B cell (primary cell): ENCODE measurements at regions not wholly inside any gene's neighbourhood (a gene's known extent, or its start where the extent isn't known, plus 50 kb on each side); places are given as distances from the start of the nearest gene placed in this dataset.

ENCODE experiments used
- ATAC-seq: fragments of 200-7000 bp; cut with Tn5 transposase; one replicate; pipeline ENCODE4 v1.10.0; 2021; ENCODE audit warnings: low read depth, mild to moderate bottlenecking, moderate number of reproducible peaks, moderate library complexity
- CTCF ChIA-PET: fragments of 350-600 bp; sonication (Branson Sonifier 250); formaldehyde crosslinking; loops from one replicate; lab custom pipeline; 2021; ENCODE audit warnings: antibody characterized with exemption, inconsistent platforms; lab: Charles Lee
- POLR2A ChIA-PET: fragments of 350-600 bp; sonication (Branson Sonifier 250); formaldehyde crosslinking; loops from one replicate; lab custom pipeline; 2021; ENCODE audit warnings: antibody characterized with exemption; lab: Charles Lee
- DNase-seq: peaks from one replicate; pipeline ENCODE4 v3.0.0; 2013
- H2AFZ ChIP-seq: 2 replicates; pipeline ENCODE4 v1.6.1; 2012; ENCODE audit warnings: mild to moderate bottlenecking, low read depth, low read length; ENCODE audit not compliant: insufficient read depth, poor library complexity, severe bottlenecking
- H3K27ac ChIP-seq, 2 donors: 1 replicate in 1 of 2; 2 replicates in 1 of 2; pipeline ENCODE4 v1.5.1; 2012 to 2013; ENCODE audit warnings: low read length in 2 of 2, mild to moderate bottlenecking in 2 of 2, moderate library complexity in 1 of 2
- H3K27me3 ChIP-seq, 4 experiments: fragments of 200-600 bp in 1 of 4; sonication (generic) in 1 of 4; replicated peaks in 1 of 4; 1 replicate in 2 of 4; 2 replicates in 2 of 4; pipeline versions ENCODE4 v1.6.1 to v1.7.0; 2013 to 2016; ENCODE audit warnings: low read length in 3 of 4, mild to moderate bottlenecking in 2 of 4, mixed read lengths in 1 of 4, moderate library complexity in 1 of 4; ENCODE audit not compliant: insufficient read depth in 4 of 4, control insufficient read depth in 3 of 4; ENCODE audit errors: control extremely low read depth in 1 of 4
- H3K36me3 ChIP-seq, 2 experiments: replicated peaks in 1 of 2; 1 replicate in 1 of 2; 2 replicates in 1 of 2; pipeline versions ENCODE4 v1.6.1 to v1.7.1; 2013; ENCODE audit warnings: low read length in 1 of 2; ENCODE audit not compliant: insufficient read depth in 2 of 2, control insufficient read depth in 1 of 2; ENCODE audit errors: control extremely low read depth in 1 of 2, extremely low read depth in 1 of 2
- H3K4me1 ChIP-seq, 2 donors: fragments of 200-600 bp in 1 of 2; sonication (generic) in 1 of 2; 1 replicate in 1 of 2; 2 replicates in 1 of 2; pipeline versions ENCODE4 v1.5.1 to v1.6.1; 2013 to 2017; ENCODE audit warnings: low read length in 2 of 2; ENCODE audit not compliant: control insufficient read depth in 2 of 2, insufficient read depth in 2 of 2
- H3K4me2 ChIP-seq: replicated peaks from 2 replicates; pipeline ENCODE3; 2012; ENCODE audit warnings: mild to moderate bottlenecking, low read depth, low read length; ENCODE audit not compliant: poor library complexity, severe bottlenecking
- H3K4me3 ChIP-seq, 5 experiments: fragments of 200-600 bp in 1 of 5; sonication (generic) in 1 of 5; 1 replicate in 3 of 5; 2 replicates in 2 of 5; pipeline versions ENCODE4 v1.5.1 to v1.7.0; 2011 to 2016; ENCODE audit warnings: low read length in 4 of 5, mild to moderate bottlenecking in 4 of 5, low read depth in 2 of 5, control low read depth in 1 of 5, moderate library complexity in 1 of 5; ENCODE audit not compliant: insufficient read depth in 1 of 5; ENCODE audit errors: control extremely low read depth in 1 of 5, extremely low read depth in 1 of 5
- H3K79me2 ChIP-seq: fragments of 200-600 bp; sonication (generic); one replicate; pipeline ENCODE4 v1.6.0; 2016; ENCODE audit warnings: low read length; ENCODE audit not compliant: control insufficient read depth, insufficient read depth
- H3K9ac ChIP-seq: fragments of 200-600 bp; sonication (generic); 2 replicates; pipeline ENCODE4 v1.6.1; 2017; ENCODE audit warnings: mild to moderate bottlenecking, low read length, moderate library complexity
- H3K9me3 ChIP-seq, 3 donors: one replicate each; pipeline versions ENCODE4 v1.6.1 to v1.7.1; 2013; ENCODE audit warnings: low read length in 2 of 3; ENCODE audit not compliant: control insufficient read depth in 2 of 3, insufficient read depth in 1 of 3; ENCODE audit errors: control extremely low read depth in 1 of 3
- H4K20me1 ChIP-seq: 2 replicates; pipeline ENCODE4 v1.6.0; 2012; ENCODE audit warnings: mild to moderate bottlenecking, low read length; ENCODE audit not compliant: insufficient read depth, control insufficient read depth, poor library complexity, severe bottlenecking
- H3K27ac Mint-ChIP-seq: one replicate; pipeline ENCODE4 v1.8.0; 2021; ENCODE audit warnings: mixed read lengths
- H3K27me3 Mint-ChIP-seq: one replicate; pipeline ENCODE4 v1.8.0; 2021; ENCODE audit warnings: mixed read lengths
- H3K4me1 Mint-ChIP-seq: one replicate; pipeline ENCODE4 v1.8.0; 2021; ENCODE audit warnings: mixed read lengths
- H3K4me3 Mint-ChIP-seq: one replicate; pipeline ENCODE4 v1.8.0; 2021; ENCODE audit warnings: mixed read lengths
- H3K9me3 Mint-ChIP-seq: one replicate; pipeline ENCODE4 v1.8.0; 2022; ENCODE audit warnings: mixed read lengths; ENCODE audit not compliant: insufficient read depth
- CTCF ChIP-seq: fragments of 200-600 bp; IDR thresholded peaks from one replicate; pipeline ENCODE4 v1.8.0; 2022; ENCODE audit warnings: antibody characterized with exemption, mild to moderate bottlenecking
- EZH2 ChIP-seq: IDR thresholded peaks from 2 replicates; pipeline ENCODE4 v1.6.1; 2012; ENCODE audit warnings: borderline replicate concordance, low read depth, mild to moderate bottlenecking, moderate library complexity, low read length; ENCODE audit not compliant: insufficient read depth, poor library complexity, severe bottlenecking
- WGBS: methylation state at CpG from one replicate; pipeline ENCODE4 v1.1.5; 2013; ENCODE audit warnings: missing lambda C conversion rate; ENCODE audit not compliant: insufficient coverage; 5-methylcytosine and 5-hydroxymethylcytosine counted together
- intact Hi-C: fragments of 100-400 bp; cut with micrococcal nuclease; formaldehyde crosslinking; loops from one replicate; pipeline ENCODE4 v1.10.0; 2022

GRCh38 chr16:13781169-13781564 lies 138.8 kb upstream of the ERCC4 start:
- Histone ChIP-seq H4K20me1 (no peaks in the 10 kb centered on the region), H3K36me3 (no peaks in the 10 kb centered on the region), H3K79me2 (no peaks in the 10 kb centered on the region), H3K27ac (no peak overlapping the region), H3K4me1 (no peaks in the 10 kb centered on the region), H3K4me3 (no peak overlapping the region), H3K9me3 (no peaks in the 10 kb centered on the region), H2AFZ (no peak overlapping the region), H3K9ac (no peak overlapping the region), H3K4me2 (no peak overlapping the region), H3K27me3 (no peaks in the 10 kb centered on the region)
- no peaks in the 10 kb centered on the region for H3K4me1 Mint-ChIP-seq
- WGBS = 95% methylated on average over 6 of the region's 7 CpGs
- no peak overlapping the region for H3K4me3 Mint-ChIP-seq
- H3K27me3 Mint-ChIP-seq = peaks cover 10% of the 10 kb centered on the region
- TF ChIP-seq EZH2 (no peak), CTCF (no peak)
- ATAC-seq (no peak), DNase-seq (no peak)
- peaks cover 5% of the 10 kb centered on the region for H3K9me3 Mint-ChIP-seq
- POLR2A ChIA-PET = no interaction called here
- intact Hi-C loops = no loop called here
- CTCF ChIA-PET = no interaction called here
- no peak overlapping the region for H3K27ac Mint-ChIP-seq

GRCh38 chr16:13781575-13782338 lies 138.2 kb upstream of the ERCC4 start:
- intact Hi-C loops = no loop called here

More at GRCh38 chr16:13781575-13782338, 138.2 kb upstream of the ERCC4 start:
- 58% methylated on average over 6 of the region's 8 CpGs for WGBS
- peaks cover 10% of the 10 kb centered on the region for H3K27me3 Mint-ChIP-seq
- Histone ChIP-seq H3K79me2 (no peaks in the 10 kb centered on the region), H3K27me3 (no peaks in the 10 kb centered on the region), H3K4me2 (no peak overlapping the region), H3K9me3 (no peaks in the 10 kb centered on the region), H3K4me3 (no peak overlapping the region), H3K27ac (no peak overlapping the region), H3K9ac (no peak overlapping the region), H2AFZ (no peak overlapping the region), H3K4me1 (no peaks in the 10 kb centered on the region), H3K36me3 (no peaks in the 10 kb centered on the region), H4K20me1 (no peaks in the 10 kb centered on the region)
- H3K27ac Mint-ChIP-seq = no peak overlapping the region
- ChIA-PET CTCF (no interaction called here), POLR2A (no interaction called here)
- peaks cover 5% of the 10 kb centered on the region for H3K9me3 Mint-ChIP-seq
- ATAC-seq (no peak), DNase-seq (no peak)
- no peak for TF ChIP-seq EZH2
- no peak for TF ChIP-seq CTCF
- no peaks in the 10 kb centered on the region for H3K4me1 Mint-ChIP-seq
- H3K4me3 Mint-ChIP-seq = no peak overlapping the region
